PFSK-1 (cell line): ENCODE measurements at regions not wholly inside any gene's neighbourhood (a gene's known extent, or its start where the extent isn't known, plus 50 kb on each side); places are given as distances from the start of the nearest gene placed in this dataset.

Source experiments
- FOXP2 ChIP-seq: optimal IDR thresholded peaks from 2 replicates; pipeline ENCODE3; 2011; ENCODE audit warnings: borderline replicate concordance, control low read depth, inconsistent platforms; ENCODE audit not compliant: insufficient read depth; ENCODE audit errors: extremely low read length, extremely low read depth
- POLR2AphosphoS5 ChIP-seq: IDR thresholded peaks from 2 replicates; pipeline ENCODE4 v1.6.1; 2012; ENCODE audit warnings: low read depth, mild to moderate bottlenecking, control low read depth, low read length, moderate library complexity
- REST ChIP-seq, 2 experiments: IDR thresholded peaks; 2 replicates each; pipeline versions ENCODE4 v1.6.1 to v1.8.0; 2011 to 2012; ENCODE audit warnings: low read depth in 2 of 2, low read length in 2 of 2, control low read depth in 1 of 2, inconsistent platforms in 1 of 2, mild to moderate bottlenecking in 1 of 2, moderate library complexity in 1 of 2; ENCODE audit not compliant: insufficient read depth in 1 of 2
- SIN3A ChIP-seq: IDR thresholded peaks from 2 replicates; pipeline ENCODE4 v1.6.1; 2012; ENCODE audit warnings: mild to moderate bottlenecking, low read length, moderate library complexity, borderline replicate concordance; ENCODE audit not compliant: insufficient read depth
- TAF1 ChIP-seq: IDR thresholded peaks from 2 replicates; pipeline ENCODE4 v1.6.1; 2012; ENCODE audit warnings: low read length, control low read depth, borderline replicate concordance; ENCODE audit not compliant: insufficient read depth

GRCh38 chr9:79061752-79062616, 509.8 kb upstream of the TLE4 start:
- TF ChIP-seq TAF1 (no peak), SIN3A (no peak), POLR2AphosphoS5 (no peak), FOXP2 (no peak), REST (IDR thresholded peaks at IDR 0.05; ENCODE audit: insufficient read depth in 1 of 2, low read depth in 2 of 2, low read length in 2 of 2) (no peak)

- TF ChIP-seq POLR2AphosphoS5 (no peak), TAF1 (no peak), REST (IDR thresholded peaks at IDR 0.05; ENCODE audit: insufficient read depth in 1 of 2, low read depth in 2 of 2, low read length in 2 of 2) (no peak), SIN3A (no peak)
These were observed 498.6 kb upstream of the TLE4 start for GRCh38 chr9:79073201-79073600.

GRCh38 chr9:79080536-79080935, 491.2 kb upstream of the TLE4 start:
- TF ChIP-seq POLR2AphosphoS5 (no peak), TAF1 (no peak), REST (IDR thresholded peaks at IDR 0.05; ENCODE audit: insufficient read depth in 1 of 2, low read depth in 2 of 2, low read length in 2 of 2) (no peak), SIN3A (no peak), FOXP2 (no peak)

- TF ChIP-seq TAF1, result no peak
- no peak for TF ChIP-seq REST (IDR thresholded peaks at IDR 0.05; ENCODE audit: insufficient read depth in 1 of 2, low read depth in 2 of 2, low read length in 2 of 2)
- TF ChIP-seq FOXP2, result no peak
- no peak for TF ChIP-seq SIN3A
- no peak for TF ChIP-seq POLR2AphosphoS5
These were observed 488.1 kb upstream of the TLE4 start for GRCh38 chr9:79083621-79084020.

- no peak for TF ChIP-seq FOXP2
- TF ChIP-seq POLR2AphosphoS5, result no peak
- no peak for TF ChIP-seq TAF1
- TF ChIP-seq REST (IDR thresholded peaks at IDR 0.05; ENCODE audit: insufficient read depth in 1 of 2, low read depth in 2 of 2, low read length in 2 of 2), result no peak
- no peak for TF ChIP-seq SIN3A
These were observed 484.6 kb upstream of the TLE4 start for GRCh38 chr9:79087133-79087532.
